ENCODE measurements at regions not wholly inside any gene's neighbourhood (a gene's known extent, or its start where the extent isn't known, plus 50 kb on each side); places are given as distances from the start of the nearest gene placed in this dataset.

DNA sequence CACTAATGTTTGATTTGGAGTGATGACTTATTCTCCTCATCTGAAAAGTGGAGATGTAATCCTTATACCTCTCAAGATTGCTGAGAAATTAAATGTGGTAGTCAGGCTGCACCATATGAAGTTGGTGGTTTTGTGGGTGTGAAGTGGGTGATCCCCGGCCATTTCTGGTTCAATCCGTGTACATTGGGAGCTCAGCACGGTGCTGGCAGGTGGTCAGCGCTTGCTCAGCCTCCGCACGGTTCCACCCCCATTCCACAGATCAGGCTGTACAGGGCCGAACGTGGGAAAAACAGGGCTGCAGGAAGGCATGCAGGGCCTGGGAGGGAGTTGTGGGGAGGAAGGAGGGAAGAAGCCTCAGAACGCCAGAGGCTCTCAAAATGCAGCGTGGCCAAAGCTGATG lies 198.3 kb downstream of the INO80D start:
- Histone ChIP-seq H3K9me3 (ENCODE audit: control insufficient read depth, insufficient read depth, low read length) (no peaks in the 10 kb centered on the region), H3K4me1 (ENCODE audit: control insufficient read depth, insufficient read depth, low read length) (peaks cover 4% of the 10 kb centered on the region), H3K27me3 (ENCODE audit: control insufficient read depth, insufficient read depth, low read length) (no peaks in the 10 kb centered on the region), H3K4me3 (ENCODE audit: low read depth, low read length) (no peak overlapping the region), H3K36me3 (ENCODE audit: control insufficient read depth, insufficient read depth, low read length) (no peaks in the 10 kb centered on the region), H3K27ac (ENCODE audit: low read depth, low read length) (no peak overlapping the region)
- no peak for DNase-seq (ENCODE audit: low read depth in 4 of 6, low spot score in 6 of 6)
- WGBS (ENCODE audit: insufficient coverage), result 71% methylated on average over 5 of the region's 10 CpGs

DNA sequence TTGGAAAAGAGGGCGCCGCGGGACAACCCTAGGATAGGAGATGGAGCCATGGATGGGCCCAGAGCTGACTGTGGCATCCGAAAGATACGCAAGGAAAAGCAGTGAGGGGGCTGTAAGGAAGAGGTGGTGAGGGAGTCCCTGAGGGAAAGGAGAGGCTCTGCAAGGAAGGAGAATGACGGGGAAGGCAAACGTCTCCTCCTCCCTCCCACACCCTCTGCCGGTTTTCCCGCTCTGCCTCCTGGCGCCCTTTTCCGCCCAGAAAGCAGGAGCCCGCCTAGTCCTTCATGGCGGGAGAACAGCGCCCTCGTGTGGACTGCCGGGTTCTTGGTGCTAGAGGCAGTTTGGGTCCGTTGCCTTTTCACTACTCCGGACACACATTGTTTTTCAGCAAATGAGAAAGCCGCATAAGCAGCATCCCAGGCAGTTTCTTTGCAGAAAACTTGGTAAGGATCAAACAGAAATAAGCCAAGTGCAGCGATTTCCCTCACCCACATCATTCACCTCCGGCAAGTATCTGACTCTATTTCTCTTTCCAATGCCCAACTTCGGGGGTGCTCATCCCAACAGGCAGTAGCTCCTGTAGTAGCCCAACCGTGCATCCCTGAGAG lies 200.4 kb downstream of the INO80D start:
- no peak overlapping the region for H3K27ac ChIP-seq (ENCODE audit: low read depth, low read length)
- no peaks in the 10 kb centered on the region for H3K9me3 ChIP-seq (ENCODE audit: control insufficient read depth, insufficient read depth, low read length)
- no peaks in the 10 kb centered on the region for H3K4me1 ChIP-seq (ENCODE audit: control insufficient read depth, insufficient read depth, low read length)
- peak in 4 of 6 donors; percentile 48 to 81 (median 65) for DNase-seq (ENCODE audit: low read depth in 4 of 6, low spot score in 6 of 6)
- no peaks in the 10 kb centered on the region for H3K27me3 ChIP-seq (ENCODE audit: control insufficient read depth, insufficient read depth, low read length)
- WGBS (ENCODE audit: insufficient coverage), result 37% methylated on average over 20 of the region's 23 CpGs
- no peak overlapping the region for H3K4me3 ChIP-seq (ENCODE audit: low read depth, low read length)
- H3K36me3 ChIP-seq (ENCODE audit: control insufficient read depth, insufficient read depth, low read length), result no peaks in the 10 kb centered on the region

DNA sequence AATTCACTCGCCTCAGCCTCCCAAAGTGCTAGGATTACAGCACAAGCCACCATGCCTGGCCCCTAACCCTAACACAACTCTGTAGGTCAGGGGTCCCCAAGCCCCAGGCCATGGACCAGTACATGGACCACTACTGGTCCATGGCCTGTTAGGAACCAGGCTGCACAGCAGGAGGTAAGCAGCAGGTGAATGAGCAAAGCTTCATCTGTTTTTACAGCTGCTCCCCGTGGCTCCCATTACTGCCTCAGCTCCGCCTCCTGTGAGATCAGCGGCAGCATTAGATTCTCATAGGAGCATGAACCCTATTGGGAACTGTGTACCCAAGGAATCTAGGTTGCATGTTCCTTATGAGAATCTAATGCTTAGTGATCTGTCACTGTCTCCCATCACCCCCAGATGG lies 201.7 kb downstream of the NRP2 start:
- WGBS (ENCODE audit: insufficient coverage), result 100% methylated on average over 2 of the region's 4 CpGs
- Histone ChIP-seq H3K27me3 (ENCODE audit: control insufficient read depth, insufficient read depth, low read length) (peaks cover 4% of the 10 kb centered on the region), H3K27ac (ENCODE audit: low read depth, low read length) (no peak overlapping the region), H3K4me3 (ENCODE audit: low read depth, low read length) (no peak overlapping the region), H3K4me1 (ENCODE audit: control insufficient read depth, insufficient read depth, low read length) (peaks cover 8% of the 10 kb centered on the region), H3K36me3 (ENCODE audit: control insufficient read depth, insufficient read depth, low read length) (no peaks in the 10 kb centered on the region), H3K9me3 (ENCODE audit: control insufficient read depth, insufficient read depth, low read length) (no peaks in the 10 kb centered on the region)
- no peak for DNase-seq (ENCODE audit: low read depth in 4 of 6, low spot score in 6 of 6)

DNA sequence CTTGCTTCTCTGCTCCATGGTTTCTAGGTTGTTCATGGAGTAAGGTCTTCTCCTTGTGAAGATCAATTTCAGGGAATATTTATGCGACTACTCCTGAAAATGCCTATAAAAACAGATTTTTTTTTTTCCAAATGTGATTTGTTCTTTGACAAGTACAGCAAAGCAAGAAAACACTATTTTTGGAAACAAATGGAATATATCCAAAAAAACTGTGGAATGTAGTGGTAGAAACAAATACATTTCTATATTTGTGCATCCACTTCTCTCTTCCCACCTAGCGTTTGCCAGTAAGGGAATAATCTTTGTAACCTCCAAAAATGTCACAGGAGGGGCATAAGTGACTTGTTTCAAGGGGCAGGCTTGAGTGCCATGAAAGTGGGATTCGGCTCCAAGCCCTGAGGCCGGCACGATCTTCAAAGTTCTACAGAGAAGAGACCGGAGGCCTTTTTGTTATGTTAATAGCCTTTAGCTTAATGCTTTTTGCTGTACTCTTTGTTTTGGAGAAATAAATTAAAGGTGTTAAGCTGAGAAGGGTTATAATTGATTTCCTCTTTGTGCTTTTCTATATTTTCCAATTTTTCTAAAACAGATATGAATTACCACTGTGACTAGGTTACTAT lies 200.6 kb downstream of the NRP2 start:
- no peak overlapping the region for H3K27ac ChIP-seq (ENCODE audit: low read depth, low read length)
- H3K4me3 ChIP-seq (ENCODE audit: low read depth, low read length), result no peak overlapping the region
- WGBS (ENCODE audit: insufficient coverage), result 54% methylated on average over 4 of the region's 6 CpGs
- H3K4me1 ChIP-seq (ENCODE audit: control insufficient read depth, insufficient read depth, low read length), result peaks cover 11% of the 10 kb centered on the region
- H3K9me3 ChIP-seq (ENCODE audit: control insufficient read depth, insufficient read depth, low read length), result no peaks in the 10 kb centered on the region
- peaks cover 4% of the 10 kb centered on the region for H3K27me3 ChIP-seq (ENCODE audit: control insufficient read depth, insufficient read depth, low read length)
- H3K36me3 ChIP-seq (ENCODE audit: control insufficient read depth, insufficient read depth, low read length), result no peaks in the 10 kb centered on the region
- DNase-seq (ENCODE audit: low read depth in 4 of 6, low spot score in 6 of 6), result peak in 1 of 6 donors; percentile 36

DNA sequence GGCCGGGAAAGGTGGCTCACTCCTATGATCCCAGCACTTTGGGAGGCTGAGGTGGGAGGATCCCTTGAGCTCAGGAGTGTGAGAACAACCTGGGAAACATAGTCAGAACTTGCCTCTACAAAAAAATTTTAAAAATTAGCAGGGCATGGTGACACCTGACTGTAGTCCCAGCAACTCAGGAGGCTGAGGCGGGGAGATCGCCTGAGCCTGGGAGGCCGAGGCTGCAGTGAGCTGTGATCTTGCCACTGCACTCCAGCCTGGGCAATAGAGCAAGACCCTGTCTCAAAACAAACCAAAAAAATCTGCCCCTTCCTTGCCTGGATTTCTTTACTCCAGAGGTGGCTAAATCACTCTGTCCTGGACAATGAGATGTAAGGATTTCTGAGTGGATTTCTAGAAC lies 197.7 kb downstream of the NRP2 start:
- H3K4me1 ChIP-seq (ENCODE audit: control insufficient read depth, insufficient read depth, low read length), result peaks cover 11% of the 10 kb centered on the region
- H3K27me3 ChIP-seq (ENCODE audit: control insufficient read depth, insufficient read depth, low read length), result peaks cover 4% of the 10 kb centered on the region
- no peak for DNase-seq (ENCODE audit: low read depth in 4 of 6, low spot score in 6 of 6)
- H3K27ac ChIP-seq (ENCODE audit: low read depth, low read length), result no peak overlapping the region
- 93% methylated on average over 3 of the region's 4 CpGs for WGBS (ENCODE audit: insufficient coverage)
- H3K36me3 ChIP-seq (ENCODE audit: control insufficient read depth, insufficient read depth, low read length), result no peaks in the 10 kb centered on the region
- no peaks in the 10 kb centered on the region for H3K9me3 ChIP-seq (ENCODE audit: control insufficient read depth, insufficient read depth, low read length)
- H3K4me3 ChIP-seq (ENCODE audit: low read depth, low read length), result no peak overlapping the region

DNA sequence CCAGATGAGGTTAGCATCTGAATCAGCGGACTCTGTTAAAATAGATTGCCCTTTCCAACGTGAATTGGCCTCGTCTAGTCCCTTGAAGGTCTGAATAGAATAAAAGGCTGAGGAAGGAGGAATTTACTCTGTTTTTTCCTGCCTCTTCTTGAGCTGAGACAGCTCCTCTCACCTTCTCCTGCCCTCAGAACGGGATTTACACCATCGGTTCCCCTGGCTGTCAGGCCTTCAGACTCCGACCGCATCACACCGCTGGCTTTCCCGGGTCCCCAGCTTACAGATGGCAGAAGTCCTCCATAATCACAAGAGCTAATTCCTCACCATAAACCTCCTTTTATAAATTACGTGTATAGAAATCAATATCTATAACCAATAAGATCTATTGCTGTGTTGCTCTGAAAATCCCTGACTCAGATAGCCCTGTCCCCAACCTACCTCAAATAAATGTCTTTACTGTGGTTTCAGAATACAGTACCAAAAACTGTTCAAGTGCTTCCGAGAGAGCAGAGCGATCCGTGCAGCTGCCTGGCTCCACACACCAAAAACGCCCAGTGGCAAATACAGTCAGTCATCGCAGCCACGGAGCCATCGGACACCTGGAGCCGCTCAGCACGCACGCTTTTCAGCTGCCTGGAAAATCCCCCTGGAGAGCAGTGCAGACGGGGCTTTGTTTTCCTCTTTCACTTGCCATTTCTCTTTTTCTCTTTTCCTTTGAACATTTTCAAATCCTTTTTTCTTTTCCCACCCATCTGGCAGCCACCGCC lies 196.9 kb downstream of the NRP2 start:
- 44% methylated on average over 19 of the region's 22 CpGs for WGBS (ENCODE audit: insufficient coverage)
- Histone ChIP-seq H3K4me3 (ENCODE audit: low read depth, low read length) (no peak overlapping the region), H3K4me1 (ENCODE audit: control insufficient read depth, insufficient read depth, low read length) (peaks cover 11% of the 10 kb centered on the region), H3K36me3 (ENCODE audit: control insufficient read depth, insufficient read depth, low read length) (no peaks in the 10 kb centered on the region), H3K9me3 (ENCODE audit: control insufficient read depth, insufficient read depth, low read length) (no peaks in the 10 kb centered on the region), H3K27me3 (ENCODE audit: control insufficient read depth, insufficient read depth, low read length) (peaks cover 4% of the 10 kb centered on the region), H3K27ac (ENCODE audit: low read depth, low read length) (no peak overlapping the region)
- DNase-seq (ENCODE audit: low read depth in 4 of 6, low spot score in 6 of 6), result peak in 2 of 6 donors; percentile 55 to 81

DNA sequence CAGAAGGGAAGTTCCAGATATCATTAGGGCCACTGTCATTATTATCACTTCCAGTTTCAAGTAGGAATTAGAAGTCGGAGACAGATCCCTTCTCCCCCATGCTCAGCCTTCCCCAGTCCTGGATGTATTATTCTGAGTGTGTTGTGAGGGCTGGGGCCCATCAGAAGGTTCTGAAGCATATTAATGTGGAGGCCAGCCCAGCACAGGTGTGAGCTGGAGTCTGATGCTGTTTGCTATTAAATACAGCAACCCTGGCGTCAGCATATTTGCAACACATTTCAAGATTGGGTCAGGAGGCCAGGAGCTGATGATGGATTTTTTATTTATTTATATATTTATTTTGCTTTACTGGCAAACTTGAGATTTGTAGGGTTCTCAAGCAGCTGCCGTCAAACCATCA lies 195.2 kb downstream of the NRP2 start:
- Histone ChIP-seq H3K9me3 (ENCODE audit: control insufficient read depth, insufficient read depth, low read length) (no peaks in the 10 kb centered on the region), H3K36me3 (ENCODE audit: control insufficient read depth, insufficient read depth, low read length) (no peaks in the 10 kb centered on the region), H3K27me3 (ENCODE audit: control insufficient read depth, insufficient read depth, low read length) (peaks cover 4% of the 10 kb centered on the region), H3K4me1 (ENCODE audit: control insufficient read depth, insufficient read depth, low read length) (peaks cover 11% of the 10 kb centered on the region), H3K4me3 (ENCODE audit: low read depth, low read length) (no peak overlapping the region), H3K27ac (ENCODE audit: low read depth, low read length) (no peak overlapping the region)
- WGBS (ENCODE audit: insufficient coverage), result no CpG with 5 or more reads among the region's 3 CpGs
- DNase-seq (ENCODE audit: low read depth in 4 of 6, low spot score in 6 of 6), result no peak

DNA sequence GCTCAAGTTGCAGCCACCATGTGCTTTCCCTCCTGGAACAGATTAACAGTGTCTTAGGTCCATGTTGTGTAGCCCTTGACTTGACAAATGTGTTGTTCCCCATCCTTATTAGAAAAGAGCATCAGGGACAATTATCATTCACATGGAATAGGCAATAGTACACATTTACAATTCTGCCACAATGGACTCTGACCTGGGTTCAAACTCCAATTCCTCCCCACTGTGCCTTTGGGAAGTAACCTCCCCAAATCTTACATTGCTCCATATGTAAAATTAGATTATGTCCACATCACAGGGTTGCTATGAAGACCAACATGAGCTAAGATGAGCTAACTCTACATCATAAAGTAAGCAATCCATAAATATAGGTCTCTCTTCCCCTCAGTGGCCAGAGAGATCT lies 193.8 kb downstream of the NRP2 start:
- DNase-seq (ENCODE audit: low read depth in 4 of 6, low spot score in 6 of 6), result no peak
- Histone ChIP-seq H3K4me3 (ENCODE audit: low read depth, low read length) (no peak overlapping the region), H3K27me3 (ENCODE audit: control insufficient read depth, insufficient read depth, low read length) (peaks cover 4% of the 10 kb centered on the region), H3K27ac (ENCODE audit: low read depth, low read length) (no peak overlapping the region), H3K36me3 (ENCODE audit: control insufficient read depth, insufficient read depth, low read length) (no peaks in the 10 kb centered on the region), H3K9me3 (ENCODE audit: control insufficient read depth, insufficient read depth, low read length) (no peaks in the 10 kb centered on the region), H3K4me1 (ENCODE audit: control insufficient read depth, insufficient read depth, low read length) (peaks cover 11% of the 10 kb centered on the region)

DNA sequence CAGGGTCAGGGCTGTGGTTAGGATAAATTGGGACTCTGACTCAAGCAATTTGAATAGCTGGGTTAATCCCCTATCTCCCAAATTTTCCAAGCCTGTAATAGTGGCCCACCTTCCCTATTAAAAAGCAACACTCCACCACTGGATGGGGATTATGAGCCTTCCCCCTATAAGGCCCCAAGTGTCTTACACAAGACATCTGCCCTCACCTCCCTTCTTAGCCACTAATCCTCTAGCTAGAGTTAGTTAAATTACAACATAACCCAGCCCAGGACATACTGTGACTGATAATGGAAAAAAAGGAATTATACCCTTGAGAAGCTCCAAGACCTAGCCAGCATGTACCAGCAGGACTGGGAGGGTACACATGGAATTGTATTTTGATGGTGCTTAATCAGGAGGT lies 190.4 kb downstream of the NRP2 start:
- Histone ChIP-seq H3K27me3 (ENCODE audit: control insufficient read depth, insufficient read depth, low read length) (no peaks in the 10 kb centered on the region), H3K27ac (ENCODE audit: low read depth, low read length) (no peak overlapping the region), H3K36me3 (ENCODE audit: control insufficient read depth, insufficient read depth, low read length) (no peaks in the 10 kb centered on the region), H3K9me3 (ENCODE audit: control insufficient read depth, insufficient read depth, low read length) (no peaks in the 10 kb centered on the region), H3K4me3 (ENCODE audit: low read depth, low read length) (no peak overlapping the region), H3K4me1 (ENCODE audit: control insufficient read depth, insufficient read depth, low read length) (no peaks in the 10 kb centered on the region)
- no peak for DNase-seq (ENCODE audit: low read depth in 4 of 6, low spot score in 6 of 6)

DNA sequence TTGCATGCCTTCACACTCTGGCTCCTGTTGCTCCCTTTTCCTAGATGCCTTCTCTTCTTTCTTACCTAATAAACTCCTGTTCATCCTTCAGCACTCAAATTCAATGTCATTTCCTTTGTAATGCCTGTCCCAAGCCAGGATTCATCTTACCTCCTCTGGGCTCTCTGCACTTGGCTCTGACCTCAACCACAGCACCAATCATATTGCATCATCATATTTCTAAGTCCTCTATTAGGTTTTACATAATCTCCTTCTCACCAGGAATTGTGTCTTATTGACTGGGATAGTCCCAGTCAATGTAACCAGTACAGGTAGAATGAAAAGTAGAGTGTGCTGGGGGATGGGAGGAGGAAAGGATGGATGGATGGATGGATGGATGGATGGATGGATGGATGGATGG lies 187.1 kb downstream of the NRP2 start:
- no peaks in the 10 kb centered on the region for H3K9me3 ChIP-seq (ENCODE audit: control insufficient read depth, insufficient read depth, low read length)
- H3K27me3 ChIP-seq (ENCODE audit: control insufficient read depth, insufficient read depth, low read length), result no peaks in the 10 kb centered on the region
- H3K27ac ChIP-seq (ENCODE audit: low read depth, low read length), result no peak overlapping the region
- H3K4me1 ChIP-seq (ENCODE audit: control insufficient read depth, insufficient read depth, low read length), result no peaks in the 10 kb centered on the region
- no peaks in the 10 kb centered on the region for H3K36me3 ChIP-seq (ENCODE audit: control insufficient read depth, insufficient read depth, low read length)
- no peak for DNase-seq (ENCODE audit: low read depth in 4 of 6, low spot score in 6 of 6)
- H3K4me3 ChIP-seq (ENCODE audit: low read depth, low read length), result no peak overlapping the region

All from spinal cord (tissue), 9 donors.